Sigmoid colon (tissue), 6 donors: ENCODE measurements at regions not wholly inside any gene's neighbourhood (a gene's known extent, or its start where the extent isn't known, plus 50 kb on each side); places are given as distances from the start of the nearest gene placed in this dataset.

Experiments
- DNase-seq: peaks from one replicate; pipeline ENCODE4 v3.0.0-alpha.2; 2019
- H3K27ac ChIP-seq, 4 donors: fragments of 200-600 bp; sonication (generic); one replicate each; pipeline ENCODE4 v1.5.1; 2016 to 2019; ENCODE audit warnings: mild to moderate bottlenecking in 1 of 4
- H3K27me3 ChIP-seq, 3 donors: fragments of 200-600 bp; sonication (generic); one replicate each; pipeline ENCODE4 v1.5.1; 2019; ENCODE audit warnings: mild to moderate bottlenecking in 1 of 3
- H3K36me3 ChIP-seq, 4 donors: fragments of 200-600 bp; sonication (generic); one replicate each; pipeline ENCODE4 v1.5.1; 2016 to 2019
- H3K4me1 ChIP-seq, 4 donors: fragments of 200-600 bp; sonication (generic); one replicate each; pipeline ENCODE4 v1.5.1; 2017 to 2019
- H3K4me3 ChIP-seq, 4 donors: fragments of 200-600 bp; sonication (generic); one replicate each; pipeline ENCODE4 v1.5.1; 2017 to 2019; ENCODE audit warnings: mild to moderate bottlenecking in 2 of 4, moderate library complexity in 1 of 4
- H3K9me3 ChIP-seq, 4 donors: fragments of 200-600 bp in 3 of 4; sonication (generic) in 3 of 4; one replicate each; pipeline versions ENCODE4 v1.5.1 to v1.6.1; 2013 to 2019
- EP300 ChIP-seq, 4 donors: sonication (generic); formaldehyde crosslinking; IDR thresholded peaks; one replicate each; pipeline ENCODE4 v1.6.1; 2017; ENCODE audit warnings: antibody characterized with exemption in 4 of 4
- POLR2A ChIP-seq, 2 donors: fragments of 450-650 bp; IDR thresholded peaks; one replicate each; pipeline ENCODE4 v1.6.1; 2016; ENCODE audit warnings: antibody characterized with exemption in 2 of 2, mild to moderate bottlenecking in 2 of 2, moderate library complexity in 2 of 2
- POLR2AphosphoS5 ChIP-seq, 4 donors: sonication (generic); formaldehyde crosslinking; IDR thresholded peaks; one replicate each; pipeline ENCODE4 v1.6.1; 2017; ENCODE audit warnings: antibody characterized with exemption in 4 of 4
- WGBS, 2 donors: extraction: QIAGEN DNeasy Blood & Tissue Kit; methylation state at CpG; one replicate each; pipeline ENCODE4 v1.1.7; 2013; 5-methylcytosine and 5-hydroxymethylcytosine counted together
- intact Hi-C: fragments of 100-400 bp; cut with DNase I; formaldehyde crosslinking; loops from one replicate; pipeline ENCODE4 v1.15.1; 2023
- TF ChIP-seq, protein P1 (sequence below), 4 experiments: fragments of 450-650 bp in 3 of 4; fragments of 200-600 bp in 1 of 4; IDR thresholded peaks; one replicate each; pipeline ENCODE4 v1.5.1; 2016 to 2019; ENCODE audit warnings: antibody characterized with exemption in 4 of 4, mild to moderate bottlenecking in 3 of 4, moderate library complexity in 2 of 4
- donor health status: healthy with polysubstance abuse.
- donor health status: healthy.

GRCh38 chr3:82004266-82004665 is 242.8 kb upstream of the GBE1 start:
- DNase-seq, result no peak
- 71 to 77% methylated on average over 2 of the region's 2 CpGs for WGBS, 2 donors
- intact Hi-C loops, result no loop called here
- TF ChIP-seq EP300 (IDR thresholded peaks at IDR 0.05) (no peak), POLR2A (IDR thresholded peaks at IDR 0.05) (no peak), POLR2AphosphoS5 (IDR thresholded peaks at IDR 0.05) (no peak)
- TF ChIP-seq, protein P1, sequence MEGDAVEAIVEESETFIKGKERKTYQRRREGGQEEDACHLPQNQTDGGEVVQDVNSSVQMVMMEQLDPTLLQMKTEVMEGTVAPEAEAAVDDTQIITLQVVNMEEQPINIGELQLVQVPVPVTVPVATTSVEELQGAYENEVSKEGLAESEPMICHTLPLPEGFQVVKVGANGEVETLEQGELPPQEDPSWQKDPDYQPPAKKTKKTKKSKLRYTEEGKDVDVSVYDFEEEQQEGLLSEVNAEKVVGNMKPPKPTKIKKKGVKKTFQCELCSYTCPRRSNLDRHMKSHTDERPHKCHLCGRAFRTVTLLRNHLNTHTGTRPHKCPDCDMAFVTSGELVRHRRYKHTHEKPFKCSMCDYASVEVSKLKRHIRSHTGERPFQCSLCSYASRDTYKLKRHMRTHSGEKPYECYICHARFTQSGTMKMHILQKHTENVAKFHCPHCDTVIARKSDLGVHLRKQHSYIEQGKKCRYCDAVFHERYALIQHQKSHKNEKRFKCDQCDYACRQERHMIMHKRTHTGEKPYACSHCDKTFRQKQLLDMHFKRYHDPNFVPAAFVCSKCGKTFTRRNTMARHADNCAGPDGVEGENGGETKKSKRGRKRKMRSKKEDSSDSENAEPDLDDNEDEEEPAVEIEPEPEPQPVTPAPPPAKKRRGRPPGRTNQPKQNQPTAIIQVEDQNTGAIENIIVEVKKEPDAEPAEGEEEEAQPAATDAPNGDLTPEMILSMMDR (IDR thresholded peaks at IDR 0.05), result no peak
- H3K36me3 ChIP-seq, result no peaks in the 10 kb centered on the region
- no peak overlapping the region for H3K4me3 ChIP-seq
- H3K9me3 ChIP-seq, result peaks cover 0 to 2% (median 0%) of the 10 kb centered on the region in 4 donors
- H3K27ac ChIP-seq, result no peak overlapping the region
- no peaks in the 10 kb centered on the region for H3K4me1 ChIP-seq
- no peaks in the 10 kb centered on the region for H3K27me3 ChIP-seq

DNA sequence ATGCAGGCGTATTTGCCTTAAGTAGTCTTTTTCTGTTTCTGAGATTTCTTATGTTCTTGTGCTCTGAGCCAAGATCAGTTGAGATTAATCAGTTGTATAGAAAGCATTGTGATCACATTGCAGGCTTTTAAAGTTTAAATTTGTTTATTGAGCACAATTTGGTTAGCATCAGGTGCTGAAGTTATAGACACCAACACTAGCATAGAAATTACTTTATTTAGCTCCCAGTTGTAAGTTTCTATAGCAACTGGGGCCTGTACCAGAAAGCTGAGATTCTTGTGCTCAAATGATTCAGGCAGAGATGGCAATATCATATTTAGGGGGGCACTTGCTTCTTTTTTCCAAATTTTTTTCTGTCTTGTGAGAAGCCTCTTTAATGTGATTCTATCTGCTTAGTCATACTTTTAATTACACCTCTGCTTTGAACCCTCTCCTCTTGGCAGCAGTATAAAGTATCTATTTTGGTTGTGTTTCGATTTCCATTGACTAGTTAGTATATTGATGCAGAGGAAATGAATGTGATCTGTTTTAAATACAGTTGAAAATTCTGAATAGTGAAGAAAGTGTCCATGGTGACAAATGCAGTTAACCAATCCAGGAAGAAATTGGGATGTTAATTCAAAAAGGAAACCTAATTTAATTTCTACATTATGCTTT is 241.7 kb upstream of the GBE1 start:
- Histone ChIP-seq H3K27me3 (no peaks in the 10 kb centered on the region), H3K4me3 (no peak overlapping the region), H3K9me3 (peaks cover 0 to 2% (median 0%) of the 10 kb centered on the region in 4 donors), H3K36me3 (no peaks in the 10 kb centered on the region), H3K27ac (no peak overlapping the region), H3K4me1 (peaks cover 0 to 5% (median 0%) of the 10 kb centered on the region in 4 donors)
- 59 to 70% methylated on average over 2 of the region's 2 CpGs for WGBS, 2 donors
- intact Hi-C loops, result no loop called here
- TF ChIP-seq POLR2A (IDR thresholded peaks at IDR 0.05), result no peak
- TF ChIP-seq POLR2AphosphoS5 (IDR thresholded peaks at IDR 0.05), result no peak
- TF ChIP-seq EP300 (IDR thresholded peaks at IDR 0.05), result no peak
- TF ChIP-seq, protein P1 (IDR thresholded peaks at IDR 0.05), result no peak
- DNase-seq, result no peak

- TF ChIP-seq POLR2A (IDR thresholded peaks at IDR 0.05), result no peak
- TF ChIP-seq, protein P1 (IDR thresholded peaks at IDR 0.05), result no peak
- no peak for TF ChIP-seq POLR2AphosphoS5 (IDR thresholded peaks at IDR 0.05)
- no peak for TF ChIP-seq EP300 (IDR thresholded peaks at IDR 0.05)
- 44 to 74% methylated on average over 2 of the region's 2 CpGs for WGBS, 2 donors
Measured at GRCh38 chr3:82002491-82002890, 241.0 kb upstream of the GBE1 start.

GRCh38 chr3:82001276-82001923 is 240.0 kb upstream of the GBE1 start:
- no peaks in the 10 kb centered on the region for H3K36me3 ChIP-seq
- DNase-seq, result no peak
- H3K27me3 ChIP-seq, result no peaks in the 10 kb centered on the region
- peaks cover 0 to 6% (median 0%) of the 10 kb centered on the region in 4 donors for H3K4me1 ChIP-seq
- 53 to 62% methylated on average over 2 of the region's 2 CpGs for WGBS, 2 donors
- H3K27ac ChIP-seq, result no peak overlapping the region
- TF ChIP-seq POLR2AphosphoS5 (IDR thresholded peaks at IDR 0.05) (no peak), EP300 (IDR thresholded peaks at IDR 0.05) (no peak), POLR2A (IDR thresholded peaks at IDR 0.05) (no peak)
- TF ChIP-seq, protein P1 (IDR thresholded peaks at IDR 0.05), result no peak
- no peak overlapping the region for H3K4me3 ChIP-seq
- peaks cover 0 to 1% (median 0%) of the 10 kb centered on the region in 4 donors for H3K9me3 ChIP-seq
- intact Hi-C loops, result no loop called here

More at GRCh38 chr3:82002491-82002890, 241.0 kb upstream of the GBE1 start:
- Histone ChIP-seq H3K27me3 (no peaks in the 10 kb centered on the region), H3K27ac (no peak overlapping the region), H3K4me1 (peaks cover 0 to 6% (median 0%) of the 10 kb centered on the region in 4 donors), H3K9me3 (peaks cover 0 to under 1% (median 0%) of the 10 kb centered on the region in 4 donors), H3K4me3 (no peak overlapping the region), H3K36me3 (no peaks in the 10 kb centered on the region)
- intact Hi-C loops, result no loop called here
- DNase-seq, result no peak
